PC-3 (cell line): ENCODE measurements at regions not wholly inside any gene's neighbourhood (a gene's known extent, or its start where the extent isn't known, plus 50 kb on each side); places are given as distances from the start of the nearest gene placed in this dataset.

ENCODE experiments used
- ATAC-seq: fragments of 200-7000 bp; cut with Tn5 transposase; 2 replicates; pipeline ENCODE4 v1.9.1; 2020; ENCODE audit warnings: mild to moderate bottlenecking, moderate library complexity
- BruUV-seq: library from RNA; stranded (reverse); fragments of 400-500 nt; replicated peaks from 2 replicates; lab custom pipeline; 2021; lab: Mats Ljungman, UMichigan
- CTCF ChIA-PET: fragments of 300-600 bp; sonication (Branson Sonifier 250); formaldehyde crosslinking; loops from one replicate; lab custom pipeline; 2022; ENCODE audit warnings: antibody characterized with exemption; lab: Charles Lee
- POLR2A ChIA-PET: fragments of 300-600 bp; sonication (Branson Sonifier 250); formaldehyde crosslinking; loops from one replicate; lab custom pipeline; 2022; ENCODE audit warnings: antibody characterized with exemption; ENCODE audit not compliant: unreplicated experiment; lab: Charles Lee
- DNase-seq: peaks from one replicate; pipeline ENCODE4 v3.0.0-alpha.2; 2015
- H2AFZ ChIP-seq: fragments of 300-600 bp; sonication (generic); 2 replicates; pipeline ENCODE4 v1.6.0; 2016; ENCODE audit warnings: antibody characterized with exemption, low read length
- H3F3A ChIP-seq: fragments of 300-600 bp; sonication (generic); one replicate; pipeline ENCODE4 v1.6.0; 2017; ENCODE audit warnings: antibody characterized with exemption, low read length, control low read depth, mild to moderate bottlenecking; ENCODE audit not compliant: unreplicated experiment
- H3K27ac ChIP-seq: fragments of 300-600 bp; sonication (generic); 2 replicates; pipeline ENCODE4 v1.5.1; 2016; ENCODE audit warnings: mild to moderate bottlenecking, low read length
- H3K27me3 ChIP-seq: fragments of 300-600 bp; sonication (generic); 2 replicates; pipeline ENCODE4 v1.6.1; 2016; ENCODE audit warnings: low read length, mixed read lengths
- H3K36me3 ChIP-seq: fragments of 300-600 bp; sonication (generic); 2 replicates; pipeline ENCODE4 v1.6.1; 2016; ENCODE audit warnings: low read depth, mixed run types, low read length, mixed read lengths
- H3K4me1 ChIP-seq: fragments of 300-600 bp; sonication (generic); 2 replicates; pipeline ENCODE4 v1.5.1; 2016; ENCODE audit warnings: low read length; ENCODE audit not compliant: insufficient read depth
- H3K4me2 ChIP-seq: fragments of 300-600 bp; sonication (generic); 2 replicates; pipeline ENCODE4 v1.6.0; 2016; ENCODE audit warnings: low read length
- H3K4me3 ChIP-seq: fragments of 300-600 bp; sonication (generic); 2 replicates; pipeline ENCODE4 v1.5.1; 2016; ENCODE audit warnings: mild to moderate bottlenecking, low read length, mixed read lengths
- H3K79me2 ChIP-seq: fragments of 300-600 bp; sonication (generic); 2 replicates; pipeline ENCODE4 v1.6.1; 2017; ENCODE audit warnings: low read length, mixed read lengths
- H3K9ac ChIP-seq: fragments of 300-600 bp; sonication (generic); 2 replicates; pipeline ENCODE4 v1.6.0; 2016; ENCODE audit warnings: mild to moderate bottlenecking, low read length
- H3K9me2 ChIP-seq: fragments of 300-600 bp; sonication (generic); replicated peaks from 2 replicates; pipeline ENCODE4 v1.6.1; 2016; ENCODE audit warnings: mixed run types, low read length, mixed read lengths
- H3K9me3 ChIP-seq: fragments of 300-600 bp; sonication (generic); 2 replicates; pipeline ENCODE4 v1.6.1; 2016; ENCODE audit warnings: low read length, mixed read lengths
- H4K20me1 ChIP-seq: fragments of 300-600 bp; sonication (generic); 2 replicates; pipeline ENCODE4 v1.6.1; 2016; ENCODE audit warnings: low read length, mixed read lengths
- CTCF ChIP-seq: fragments of 300-600 bp; sonication (generic); conservative IDR thresholded peaks from 2 replicates; pipeline ENCODE4 v1.5.1; 2017; ENCODE audit warnings: antibody characterized with exemption, low read depth, mild to moderate bottlenecking, low read length
- EZH2 ChIP-seq: fragments of 300-600 bp; sonication (generic); IDR thresholded peaks from one replicate; pipeline ENCODE4 v1.6.1; 2017; ENCODE audit warnings: antibody characterized with exemption, mild to moderate bottlenecking, low read length; ENCODE audit not compliant: unreplicated experiment
- EZH2phosphoT487 ChIP-seq: fragments of 300-600 bp; sonication (generic); IDR thresholded peaks from 2 replicates; pipeline ENCODE4 v1.6.1; 2018; ENCODE audit warnings: mild to moderate bottlenecking, antibody characterized with exemption, low read length, borderline replicate concordance
- intact Hi-C: fragments of 100-400 bp; cut with micrococcal nuclease; formaldehyde crosslinking; loops from 2 replicates; pipeline ENCODE4 v1.9.0; 2023

DNA sequence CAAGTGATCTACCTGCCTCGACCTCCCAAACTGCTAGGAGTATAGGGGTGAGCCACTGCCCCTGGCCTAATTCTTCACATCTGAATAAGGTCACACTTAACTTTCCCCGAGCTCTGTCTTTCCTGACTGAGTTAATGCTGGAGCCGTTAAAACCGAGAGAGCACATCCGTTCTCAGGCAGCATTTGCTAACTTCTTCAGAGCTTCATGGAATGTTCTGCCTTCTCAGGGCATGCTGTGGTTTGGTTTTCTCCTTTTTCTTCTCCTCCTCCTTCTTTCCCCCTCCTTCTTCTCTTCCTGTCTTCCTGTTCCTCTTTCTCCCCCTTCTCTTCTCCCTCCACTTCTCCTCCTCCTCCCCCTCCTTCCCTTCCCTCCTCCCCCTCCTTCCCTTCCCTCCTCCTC lies 119.9 kb downstream of the ASMT start:
- no peak overlapping the region for H3K27ac ChIP-seq
- no TSS peak for BruUV-seq
- no peaks in the 10 kb centered on the region for H3K9me3 ChIP-seq
- no peaks in the 10 kb centered on the region for H4K20me1 ChIP-seq
- no peak overlapping the region for H3K4me3 ChIP-seq
- H3K4me1 ChIP-seq = no peaks in the 10 kb centered on the region
- no peak overlapping the region for H3K4me2 ChIP-seq
- no peak overlapping the region for H2AFZ ChIP-seq
- CTCF ChIA-PET = no interaction called here
- POLR2A ChIA-PET = no interaction called here
- no peak overlapping the region for H3K9ac ChIP-seq
- ATAC-seq = no peak
- no peaks in the 10 kb centered on the region for H3K36me3 ChIP-seq
- H3K27me3 ChIP-seq = no peaks in the 10 kb centered on the region
- TF ChIP-seq CTCF (no peak), EZH2phosphoT487 (no peak), EZH2 (no peak)
- intact Hi-C loops = no loop called here
- H3F3A ChIP-seq = no peaks in the 10 kb centered on the region
- no peaks in the 10 kb centered on the region for H3K79me2 ChIP-seq
- DNase-seq = no peak
- H3K9me2 ChIP-seq = no peaks in the 10 kb centered on the region

- Histone ChIP-seq H3K4me1 (no peaks in the 10 kb centered on the region), H3K4me3 (no peak overlapping the region), H2AFZ (no peak overlapping the region), H3K4me2 (no peak overlapping the region), H3K36me3 (no peaks in the 10 kb centered on the region), H4K20me1 (no peaks in the 10 kb centered on the region), H3F3A (no peaks in the 10 kb centered on the region), H3K9ac (no peak overlapping the region), H3K9me2 (no peaks in the 10 kb centered on the region), H3K27me3 (peaks cover 16% of the 10 kb centered on the region), H3K27ac (no peak overlapping the region), H3K9me3 (no peaks in the 10 kb centered on the region), H3K79me2 (no peaks in the 10 kb centered on the region)
- TF ChIP-seq EZH2phosphoT487 = no peak
- ATAC-seq (no peak), DNase-seq (no peak)
- POLR2A ChIA-PET = no interaction called here
- intact Hi-C loops = no loop called here
- BruUV-seq = no TSS peak
- CTCF ChIA-PET = no interaction called here
These were observed 127.0 kb downstream of the ASMT start for GRCh38 chrX:1741816-1742394.

- intact Hi-C loops = no loop called here
These were observed 128.2 kb downstream of the ASMT start for GRCh38 chrX:1743105-1743504.

More at GRCh38 chrX:1743105-1743504, 128.2 kb downstream of the ASMT start:
- no peak overlapping the region for H3K27ac ChIP-seq
- no peak for TF ChIP-seq EZH2phosphoT487
- no peak for TF ChIP-seq EZH2
- no peak for TF ChIP-seq CTCF
- BruUV-seq = no TSS peak
- ChIA-PET POLR2A (no interaction called here), CTCF (no interaction called here)
- ATAC-seq (no peak), DNase-seq (no peak)
- no peaks in the 10 kb centered on the region for H3K79me2 ChIP-seq
- peaks cover 16% of the 10 kb centered on the region for H3K27me3 ChIP-seq
- H3K4me2 ChIP-seq = no peak overlapping the region
- no peaks in the 10 kb centered on the region for H3K4me1 ChIP-seq
- no peaks in the 10 kb centered on the region for H3K9me3 ChIP-seq
- no peak overlapping the region for H2AFZ ChIP-seq
- no peak overlapping the region for H3K4me3 ChIP-seq
- H4K20me1 ChIP-seq = no peaks in the 10 kb centered on the region
- no peaks in the 10 kb centered on the region for H3K9me2 ChIP-seq
- no peak overlapping the region for H3K9ac ChIP-seq
- H3F3A ChIP-seq = no peaks in the 10 kb centered on the region
- H3K36me3 ChIP-seq = no peaks in the 10 kb centered on the region
